HL-60 (cell line): ENCODE measurements at regions not wholly inside any gene's neighbourhood (a gene's known extent, or its start where the extent isn't known, plus 50 kb on each side); places are given as distances from the start of the nearest gene placed in this dataset.

Experiments used
- DNase-seq, 2 experiments: peaks; one replicate each; pipeline ENCODE4 v3.0.0-alpha.2; 2010 to 2020; ENCODE audit warnings: low read depth in 1 of 2, low spot score in 1 of 2
- H3K27ac ChIP-seq: fragments of 250-450 bp; sonication (Bioruptor Pico); replicated peaks from 2 replicates; pipeline ENCODE4 v1.5.1; 2020; ENCODE audit warnings: mild to moderate bottlenecking, moderate library complexity
- H3K27me3 ChIP-seq: fragments of 250-450 bp; sonication (Bioruptor Pico); 2 replicates; pipeline ENCODE4 v1.5.1; 2021; ENCODE audit warnings: mild to moderate bottlenecking, moderate library complexity; ENCODE audit not compliant: insufficient read depth, poor library complexity, severe bottlenecking
- H3K4me3 ChIP-seq: replicated peaks from 2 replicates; pipeline ENCODE4 v1.5.1; 2011; ENCODE audit warnings: mild to moderate bottlenecking, control low read depth, low read length; ENCODE audit not compliant: insufficient read depth
- GABPA ChIP-seq: IDR thresholded peaks from 2 replicates; pipeline ENCODE4 v1.6.1; 2012; ENCODE audit warnings: low read depth
- POLR2AphosphoS5 ChIP-seq: IDR thresholded peaks from 2 replicates; pipeline ENCODE4 v1.6.1; 2012; ENCODE audit warnings: low read depth
- SPI1 ChIP-seq: IDR thresholded peaks from 2 replicates; pipeline ENCODE4 v1.6.1; 2012; ENCODE audit warnings: low read depth, mild to moderate bottlenecking, borderline replicate concordance
- TF ChIP-seq, protein P1 (sequence below): IDR thresholded peaks from one replicate; pipeline ENCODE4 v1.5.1; 2011; ENCODE audit warnings: low read length, control low read depth, inconsistent platforms; ENCODE audit not compliant: insufficient read depth
- TF ChIP-seq, protein P2 (sequence below): IDR thresholded peaks from 2 replicates; pipeline ENCODE4 v1.6.1; 2012; ENCODE audit warnings: low read depth; ENCODE audit not compliant: insufficient replicate concordance

DNA sequence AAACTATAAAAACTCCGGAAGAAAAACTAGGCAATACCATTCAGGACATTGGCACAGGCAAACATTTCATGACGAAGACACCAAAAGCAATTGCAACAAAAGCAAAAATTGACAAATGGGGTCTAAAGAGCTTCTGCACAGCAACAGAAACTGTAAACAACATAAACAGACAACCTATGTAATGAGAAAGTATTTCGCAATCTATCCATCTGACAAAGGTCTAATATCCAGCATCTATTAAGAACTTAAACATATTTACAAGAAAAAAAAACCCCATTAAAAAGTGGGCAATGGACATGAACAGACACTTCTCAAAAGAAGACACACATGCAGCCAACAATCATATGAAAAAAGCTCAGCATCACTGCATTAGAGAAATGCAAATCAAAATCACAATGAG, 498.6 kb downstream of the HINT1 start:
- Histone ChIP-seq H3K27me3 (no peaks in the 10 kb centered on the region), H3K27ac (no peak overlapping the region), H3K4me3 (no peak overlapping the region)
- DNase-seq: no peak
- TF ChIP-seq GABPA (no peak), POLR2AphosphoS5 (no peak), SPI1 (no peak)
- TF ChIP-seq, protein P1, sequence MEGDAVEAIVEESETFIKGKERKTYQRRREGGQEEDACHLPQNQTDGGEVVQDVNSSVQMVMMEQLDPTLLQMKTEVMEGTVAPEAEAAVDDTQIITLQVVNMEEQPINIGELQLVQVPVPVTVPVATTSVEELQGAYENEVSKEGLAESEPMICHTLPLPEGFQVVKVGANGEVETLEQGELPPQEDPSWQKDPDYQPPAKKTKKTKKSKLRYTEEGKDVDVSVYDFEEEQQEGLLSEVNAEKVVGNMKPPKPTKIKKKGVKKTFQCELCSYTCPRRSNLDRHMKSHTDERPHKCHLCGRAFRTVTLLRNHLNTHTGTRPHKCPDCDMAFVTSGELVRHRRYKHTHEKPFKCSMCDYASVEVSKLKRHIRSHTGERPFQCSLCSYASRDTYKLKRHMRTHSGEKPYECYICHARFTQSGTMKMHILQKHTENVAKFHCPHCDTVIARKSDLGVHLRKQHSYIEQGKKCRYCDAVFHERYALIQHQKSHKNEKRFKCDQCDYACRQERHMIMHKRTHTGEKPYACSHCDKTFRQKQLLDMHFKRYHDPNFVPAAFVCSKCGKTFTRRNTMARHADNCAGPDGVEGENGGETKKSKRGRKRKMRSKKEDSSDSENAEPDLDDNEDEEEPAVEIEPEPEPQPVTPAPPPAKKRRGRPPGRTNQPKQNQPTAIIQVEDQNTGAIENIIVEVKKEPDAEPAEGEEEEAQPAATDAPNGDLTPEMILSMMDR: no peak
- TF ChIP-seq, protein P2, sequence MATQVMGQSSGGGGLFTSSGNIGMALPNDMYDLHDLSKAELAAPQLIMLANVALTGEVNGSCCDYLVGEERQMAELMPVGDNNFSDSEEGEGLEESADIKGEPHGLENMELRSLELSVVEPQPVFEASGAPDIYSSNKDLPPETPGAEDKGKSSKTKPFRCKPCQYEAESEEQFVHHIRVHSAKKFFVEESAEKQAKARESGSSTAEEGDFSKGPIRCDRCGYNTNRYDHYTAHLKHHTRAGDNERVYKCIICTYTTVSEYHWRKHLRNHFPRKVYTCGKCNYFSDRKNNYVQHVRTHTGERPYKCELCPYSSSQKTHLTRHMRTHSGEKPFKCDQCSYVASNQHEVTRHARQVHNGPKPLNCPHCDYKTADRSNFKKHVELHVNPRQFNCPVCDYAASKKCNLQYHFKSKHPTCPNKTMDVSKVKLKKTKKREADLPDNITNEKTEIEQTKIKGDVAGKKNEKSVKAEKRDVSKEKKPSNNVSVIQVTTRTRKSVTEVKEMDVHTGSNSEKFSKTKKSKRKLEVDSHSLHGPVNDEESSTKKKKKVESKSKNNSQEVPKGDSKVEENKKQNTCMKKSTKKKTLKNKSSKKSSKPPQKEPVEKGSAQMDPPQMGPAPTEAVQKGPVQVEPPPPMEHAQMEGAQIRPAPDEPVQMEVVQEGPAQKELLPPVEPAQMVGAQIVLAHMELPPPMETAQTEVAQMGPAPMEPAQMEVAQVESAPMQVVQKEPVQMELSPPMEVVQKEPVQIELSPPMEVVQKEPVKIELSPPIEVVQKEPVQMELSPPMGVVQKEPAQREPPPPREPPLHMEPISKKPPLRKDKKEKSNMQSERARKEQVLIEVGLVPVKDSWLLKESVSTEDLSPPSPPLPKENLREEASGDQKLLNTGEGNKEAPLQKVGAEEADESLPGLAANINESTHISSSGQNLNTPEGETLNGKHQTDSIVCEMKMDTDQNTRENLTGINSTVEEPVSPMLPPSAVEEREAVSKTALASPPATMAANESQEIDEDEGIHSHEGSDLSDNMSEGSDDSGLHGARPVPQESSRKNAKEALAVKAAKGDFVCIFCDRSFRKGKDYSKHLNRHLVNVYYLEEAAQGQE: no peak

DNA sequence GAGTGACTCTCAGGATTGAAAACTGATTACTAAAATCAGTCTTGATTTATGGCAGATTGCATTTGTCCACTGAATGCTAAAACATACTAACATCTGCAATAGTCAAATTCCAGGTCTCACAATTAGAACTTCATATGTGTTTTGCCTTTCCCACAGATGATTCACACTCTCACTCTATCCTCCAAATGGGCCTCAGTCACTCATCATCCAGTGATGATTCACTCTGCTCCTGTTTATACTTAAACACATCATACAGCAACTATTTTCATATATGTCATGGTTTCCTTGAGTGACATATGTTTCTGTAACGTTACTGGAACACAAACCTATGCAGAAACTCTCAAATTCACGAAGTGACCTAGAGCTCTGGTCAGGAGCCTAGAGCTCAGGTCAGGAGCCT, 512.9 kb downstream of the HINT1 start:
- Histone ChIP-seq H3K27ac (no peak overlapping the region), H3K4me3 (no peak overlapping the region), H3K27me3 (no peaks in the 10 kb centered on the region)
- DNase-seq: no peak
- TF ChIP-seq, protein P2: no peak
- TF ChIP-seq SPI1 (no peak), POLR2AphosphoS5 (no peak), GABPA (no peak)
- TF ChIP-seq, protein P1: no peak

DNA sequence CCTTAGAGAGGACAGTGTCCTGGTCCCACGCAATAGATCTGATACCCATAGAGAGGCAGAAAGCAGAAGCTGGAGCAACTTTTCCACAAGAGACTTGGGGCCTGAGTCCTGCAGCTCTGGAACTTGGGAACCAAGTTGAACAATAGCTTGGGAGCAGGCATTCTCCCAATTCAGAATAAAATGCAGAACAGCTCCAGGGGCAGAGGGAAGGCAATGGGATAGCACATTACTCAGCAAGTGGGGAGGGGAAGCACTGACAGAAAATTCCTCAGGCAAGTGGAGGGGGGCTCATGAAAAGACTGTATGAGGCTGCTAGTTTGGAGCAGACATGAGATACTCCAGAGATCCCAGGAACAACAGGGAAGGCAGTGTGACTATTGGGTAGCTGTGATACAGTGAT, 513.6 kb downstream of the HINT1 start:
- TF ChIP-seq POLR2AphosphoS5: no peak
- no peak for TF ChIP-seq GABPA
- TF ChIP-seq, protein P2: no peak
- TF ChIP-seq, protein P1: no peak
- TF ChIP-seq SPI1: no peak
- DNase-seq: no peak
- no peak overlapping the region for H3K4me3 ChIP-seq

More for the DNA sequence above, 513.6 kb downstream of the HINT1 start:
- Histone ChIP-seq H3K27me3 (no peaks in the 10 kb centered on the region), H3K27ac (no peak overlapping the region)
